NB4 (cell line): ENCODE measurements at regions not wholly inside any gene's neighbourhood (a gene's known extent, or its start where the extent isn't known, plus 50 kb on each side); places are given as distances from the start of the nearest gene placed in this dataset.

ENCODE experiments used
- DNase-seq: peaks from one replicate; pipeline ENCODE4 v3.0.0; 2010; ENCODE audit warnings: low read depth
- H3K4me3 ChIP-seq: one replicate; pipeline ENCODE4 v1.5.1; 2011; ENCODE audit warnings: mild to moderate bottlenecking, low read depth, low read length, moderate library complexity
- MYC ChIP-seq: IDR thresholded peaks from 2 replicates; pipeline ENCODE4 v1.6.1; 2011; ENCODE audit warnings: low read depth, low read length
- POLR2A ChIP-seq: IDR thresholded peaks from 2 replicates; pipeline ENCODE4 v1.6.1; 2011; ENCODE audit warnings: mild to moderate bottlenecking; ENCODE audit not compliant: insufficient read length; ENCODE audit errors: extremely low read depth
- TF ChIP-seq, protein P1 (sequence below): IDR thresholded peaks from one replicate; pipeline ENCODE4 v1.5.1; 2012; ENCODE audit warnings: low read depth, low read length
- TF ChIP-seq, protein P2 (sequence below): IDR thresholded peaks from 2 replicates; pipeline ENCODE4 v1.6.1; 2011; ENCODE audit warnings: low read depth, low read length

DNA sequence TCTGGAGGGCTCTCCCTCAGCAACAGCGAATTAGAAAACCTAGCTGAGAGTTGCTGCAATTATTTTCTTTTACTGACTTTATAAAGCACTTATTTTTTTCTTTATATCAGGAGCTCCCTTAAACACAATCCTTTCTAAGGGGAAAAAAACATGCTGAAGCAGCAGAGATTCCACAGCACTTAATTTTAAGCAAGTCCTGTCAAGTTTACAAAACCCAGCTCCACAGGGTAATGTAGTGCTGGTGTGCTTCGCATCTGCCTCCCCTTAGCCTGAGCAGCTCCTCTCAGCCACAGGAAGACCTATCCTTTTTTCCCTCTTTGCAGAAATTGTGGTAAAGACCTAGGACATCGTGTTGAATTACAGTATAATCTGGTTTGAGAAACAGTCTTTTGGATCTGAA is 208.1 kb upstream of the SYNDIG1 start:
- TF ChIP-seq, protein P1, sequence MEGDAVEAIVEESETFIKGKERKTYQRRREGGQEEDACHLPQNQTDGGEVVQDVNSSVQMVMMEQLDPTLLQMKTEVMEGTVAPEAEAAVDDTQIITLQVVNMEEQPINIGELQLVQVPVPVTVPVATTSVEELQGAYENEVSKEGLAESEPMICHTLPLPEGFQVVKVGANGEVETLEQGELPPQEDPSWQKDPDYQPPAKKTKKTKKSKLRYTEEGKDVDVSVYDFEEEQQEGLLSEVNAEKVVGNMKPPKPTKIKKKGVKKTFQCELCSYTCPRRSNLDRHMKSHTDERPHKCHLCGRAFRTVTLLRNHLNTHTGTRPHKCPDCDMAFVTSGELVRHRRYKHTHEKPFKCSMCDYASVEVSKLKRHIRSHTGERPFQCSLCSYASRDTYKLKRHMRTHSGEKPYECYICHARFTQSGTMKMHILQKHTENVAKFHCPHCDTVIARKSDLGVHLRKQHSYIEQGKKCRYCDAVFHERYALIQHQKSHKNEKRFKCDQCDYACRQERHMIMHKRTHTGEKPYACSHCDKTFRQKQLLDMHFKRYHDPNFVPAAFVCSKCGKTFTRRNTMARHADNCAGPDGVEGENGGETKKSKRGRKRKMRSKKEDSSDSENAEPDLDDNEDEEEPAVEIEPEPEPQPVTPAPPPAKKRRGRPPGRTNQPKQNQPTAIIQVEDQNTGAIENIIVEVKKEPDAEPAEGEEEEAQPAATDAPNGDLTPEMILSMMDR, result no peak
- TF ChIP-seq POLR2A, result no peak
- TF ChIP-seq, protein P2, sequence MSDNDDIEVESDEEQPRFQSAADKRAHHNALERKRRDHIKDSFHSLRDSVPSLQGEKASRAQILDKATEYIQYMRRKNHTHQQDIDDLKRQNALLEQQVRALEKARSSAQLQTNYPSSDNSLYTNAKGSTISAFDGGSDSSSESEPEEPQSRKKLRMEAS, result no peak
- TF ChIP-seq MYC, result no peak
- H3K4me3 ChIP-seq, result no peak overlapping the region
- DNase-seq, result no peak

DNA sequence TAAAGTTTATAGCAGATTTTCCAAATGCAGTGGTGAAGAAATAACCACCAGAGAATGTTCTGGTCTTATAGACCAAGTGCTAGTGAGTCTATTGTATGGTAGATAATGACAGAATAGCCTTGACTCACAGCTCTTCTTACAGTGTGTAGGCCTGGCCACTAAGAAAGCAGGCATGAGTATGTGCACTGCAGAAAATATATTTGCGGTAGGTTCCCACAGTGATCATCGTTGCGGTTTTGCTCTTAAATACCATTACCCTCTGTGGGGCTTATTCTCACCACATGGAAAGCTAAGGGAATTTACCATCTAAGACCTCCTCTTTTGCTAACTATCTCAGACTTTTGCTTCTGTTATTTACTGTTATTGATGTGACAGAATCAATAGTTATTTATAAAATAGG is 212.3 kb upstream of the SYNDIG1 start:
- TF ChIP-seq POLR2A, result no peak
- TF ChIP-seq, protein P1, result no peak
- TF ChIP-seq, protein P2, result no peak
- TF ChIP-seq MYC, result no peak
- no peak overlapping the region for H3K4me3 ChIP-seq
- DNase-seq, result no peak

DNA sequence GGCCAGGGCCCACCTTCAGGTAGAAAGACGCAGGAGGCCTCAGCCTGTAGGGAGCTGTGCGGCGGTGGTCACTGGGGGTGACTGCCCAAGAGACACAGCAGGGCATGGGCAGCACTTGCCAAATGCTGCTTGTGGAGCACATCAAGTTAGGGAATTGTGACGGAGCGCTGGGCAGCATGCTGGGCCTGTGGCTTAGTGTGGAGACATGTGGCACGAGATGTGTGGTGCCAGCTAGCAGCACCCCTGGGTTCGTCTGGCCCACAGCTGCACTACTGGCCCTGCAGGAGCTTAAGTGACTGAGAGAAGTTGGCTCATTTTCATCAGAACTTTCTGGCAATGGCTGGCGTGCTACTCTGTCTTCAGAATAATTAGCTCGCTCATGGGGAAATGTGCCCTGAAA is 213.1 kb upstream of the SYNDIG1 start:
- no peak overlapping the region for H3K4me3 ChIP-seq
- DNase-seq, result no peak
- TF ChIP-seq MYC (no peak), POLR2A (no peak)
- TF ChIP-seq, protein P1, result no peak
- TF ChIP-seq, protein P2, result no peak

DNA sequence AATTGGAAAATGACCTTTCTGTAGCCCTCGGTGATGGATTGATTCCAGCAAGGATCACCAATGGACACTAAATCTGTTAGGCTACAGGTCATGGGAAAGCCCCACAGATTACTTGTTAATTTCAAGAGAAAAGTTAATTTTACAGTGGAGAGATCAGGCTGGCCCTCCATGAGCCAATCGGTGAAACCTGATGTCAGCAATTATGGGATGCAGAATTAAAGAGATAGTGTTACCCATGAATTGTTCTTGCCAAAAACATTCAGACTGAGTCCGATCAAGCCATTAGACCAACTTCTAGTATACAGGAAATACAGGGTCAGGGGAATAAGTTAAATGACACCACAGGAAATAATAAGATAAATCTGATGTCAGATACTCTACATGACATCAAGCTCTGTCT is 214.9 kb upstream of the SYNDIG1 start:
- no peak for DNase-seq
- no peak for TF ChIP-seq POLR2A
- TF ChIP-seq, protein P2, result no peak
- TF ChIP-seq MYC, result no peak
- TF ChIP-seq, protein P1, result no peak
- no peak overlapping the region for H3K4me3 ChIP-seq

DNA sequence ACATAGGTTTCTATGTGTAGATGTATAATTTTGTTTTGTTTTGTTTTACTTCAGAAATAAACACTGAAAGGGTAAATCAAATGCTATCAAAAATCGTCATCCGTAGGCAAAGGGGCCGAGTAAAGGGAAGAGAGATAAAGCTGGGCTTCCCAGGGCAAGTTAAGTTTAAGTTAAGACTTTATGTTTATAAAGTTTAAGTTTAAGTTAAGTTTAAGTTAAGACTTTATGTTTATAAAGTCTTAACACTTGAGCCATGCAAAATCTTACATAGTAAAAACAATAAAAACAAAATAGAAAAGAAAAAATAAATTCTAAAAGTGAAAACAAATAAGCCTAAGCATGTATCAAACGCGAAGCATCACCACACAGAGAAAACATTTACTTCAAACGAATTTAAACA is 216.1 kb upstream of the SYNDIG1 start:
- no peak overlapping the region for H3K4me3 ChIP-seq
- TF ChIP-seq POLR2A (no peak), MYC (no peak)
- TF ChIP-seq, protein P2, result no peak
- TF ChIP-seq, protein P1, result no peak
- DNase-seq, result no peak

DNA sequence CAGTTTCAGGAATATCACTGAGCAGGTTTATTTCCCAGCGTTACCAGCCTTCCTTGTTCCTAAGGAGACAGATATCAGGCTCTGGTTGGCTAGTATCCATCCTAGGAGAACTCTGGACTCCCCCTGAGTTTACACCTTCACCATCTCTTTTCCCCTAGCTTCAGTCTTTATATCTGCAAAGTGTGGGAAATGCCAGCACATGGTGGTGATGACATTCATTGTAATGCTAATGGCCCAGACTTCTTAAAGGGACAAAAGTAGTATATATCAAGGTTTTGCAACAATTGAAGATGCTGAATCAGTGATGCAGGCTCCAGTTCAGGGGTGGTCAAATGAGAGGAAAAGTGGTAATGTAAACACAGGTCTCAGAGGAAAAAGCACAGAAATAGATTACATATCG is 224.3 kb upstream of the SYNDIG1 start:
- DNase-seq, result no peak
- no peak overlapping the region for H3K4me3 ChIP-seq
- no peak for TF ChIP-seq POLR2A
- TF ChIP-seq, protein P2, result no peak
- TF ChIP-seq, protein P1, result no peak
- no peak for TF ChIP-seq MYC
